RPMI7951 (cell line): ENCODE measurements at regions not wholly inside any gene's neighbourhood (a gene's known extent, or its start where the extent isn't known, plus 50 kb on each side); places are given as distances from the start of the nearest gene placed in this dataset.
A peak's percentile ranks its signal among the peaks of the same experiment; 100 is the strongest.
"Not testable (repeated sequence)": the region's sequence is repeated elsewhere in the genome, so short reads cannot be mapped to it uniquely, and the experiment has no call there.

Experiments used
- DNase-seq: peaks from one replicate; pipeline ENCODE4 v3.0.0-alpha.2; 2012; ENCODE audit warnings: low read depth

GRCh38 chr4:156545003-156545785 is 426.4 kb downstream of the PDGFC start:
- no peak for DNase-seq

DNA sequence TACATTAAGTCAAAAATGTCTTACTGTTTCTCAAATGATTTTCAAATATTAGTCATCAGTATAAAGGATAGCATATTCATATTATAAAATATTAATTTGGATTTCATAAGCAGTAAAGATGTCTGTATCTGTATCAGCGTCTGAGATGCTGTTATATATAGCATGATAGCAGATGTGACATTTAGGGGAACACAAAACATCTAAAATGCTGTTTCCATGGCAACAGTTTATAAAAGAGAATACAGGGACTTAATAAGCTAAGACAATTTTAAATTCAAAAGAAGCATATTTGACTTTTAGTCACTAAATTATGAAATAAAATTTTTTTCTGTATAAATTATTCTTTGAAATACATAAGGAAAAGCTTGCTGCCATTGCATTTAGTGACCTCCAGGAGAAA is 432.2 kb downstream of the PDGFC start:
- no peak for DNase-seq

GRCh38 chr4:156538651-156539257 is 432.8 kb downstream of the PDGFC start:
- no peak for DNase-seq

- no peak for DNase-seq
Observed at GRCh38 chr4:156538210-156538609, 433.4 kb downstream of the PDGFC start.

- DNase-seq: no peak
Observed at GRCh38 chr4:156537286-156537685, 434.3 kb downstream of the PDGFC start.

DNA sequence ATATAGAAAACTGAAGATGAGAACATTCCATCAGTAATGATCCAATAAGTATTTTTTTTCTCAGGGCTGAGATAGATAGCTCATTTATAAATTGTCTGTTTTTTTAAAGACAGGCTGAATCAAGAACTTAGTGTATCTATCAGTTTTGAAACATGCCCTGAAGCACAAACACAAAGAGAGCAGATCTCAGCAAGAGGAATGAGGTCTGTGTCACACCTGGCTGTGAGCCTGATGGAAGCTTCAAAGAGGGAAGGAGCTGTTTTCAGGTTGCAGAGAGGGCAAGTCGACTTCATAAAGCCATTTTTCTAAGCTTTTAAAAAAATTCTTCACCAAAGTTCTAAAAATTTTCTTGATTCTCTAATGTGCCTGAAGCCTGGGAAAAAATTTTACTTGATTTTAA is 434.9 kb downstream of the PDGFC start:
- peak; percentile 52 for DNase-seq

- no peak for DNase-seq
Observed at GRCh38 chr4:156534205-156534604, 437.4 kb downstream of the PDGFC start.

GRCh38 chr4:156528216-156528615 is 443.4 kb downstream of the PDGFC start:
- no peak for DNase-seq

- no peak for DNase-seq
Observed at GRCh38 chr4:156527237-156527993, 444.2 kb downstream of the PDGFC start.

- no peak for DNase-seq
Observed at GRCh38 chr4:156523991-156524390, 447.6 kb downstream of the PDGFC start.

DNA sequence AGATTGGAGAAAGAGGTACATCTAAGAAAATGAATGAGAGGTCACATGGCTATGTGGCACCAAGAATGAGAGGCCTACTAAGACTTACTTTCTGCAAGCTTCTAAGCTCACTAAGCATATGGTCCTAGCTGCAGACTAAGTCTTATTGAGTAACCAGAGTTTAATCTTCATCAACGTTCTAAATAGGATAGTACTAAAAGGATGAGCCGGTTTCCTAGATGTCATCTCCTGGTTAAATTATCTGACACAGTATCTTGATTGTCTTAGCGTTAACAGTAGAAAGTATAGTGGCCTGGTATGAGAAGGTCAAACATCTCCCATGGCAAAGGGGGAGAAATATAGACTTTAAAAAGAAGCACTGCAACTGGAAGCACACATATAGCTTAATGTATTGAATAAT is 448.1 kb downstream of the PDGFC start:
- DNase-seq: no peak

- DNase-seq: no peak
Observed at GRCh38 chr4:156521631-156522030, 450.0 kb downstream of the PDGFC start.

DNA sequence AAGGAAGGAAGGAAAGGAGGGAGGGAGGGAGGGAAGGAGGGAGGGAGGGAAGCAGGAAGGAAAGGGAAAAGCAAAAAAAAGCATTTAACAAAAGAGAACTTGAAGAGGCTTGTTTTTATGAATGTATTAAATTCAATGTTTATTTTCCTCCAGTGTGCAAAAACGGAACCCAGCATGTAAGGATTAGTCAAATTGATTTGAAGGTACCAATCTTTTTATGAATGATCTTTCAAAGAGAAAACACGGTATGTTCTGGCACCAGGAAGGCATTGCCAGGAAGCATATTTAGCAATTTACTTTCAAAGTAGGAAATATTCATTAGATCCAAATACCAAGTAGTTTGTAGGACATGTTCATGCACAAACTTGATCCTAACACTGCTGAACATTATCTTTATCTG is 453.6 kb downstream of the PDGFC start:
- no peak for DNase-seq

GRCh38 chr4:156517546-156517945 is 454.1 kb downstream of the PDGFC start:
- no peak for DNase-seq

DNA sequence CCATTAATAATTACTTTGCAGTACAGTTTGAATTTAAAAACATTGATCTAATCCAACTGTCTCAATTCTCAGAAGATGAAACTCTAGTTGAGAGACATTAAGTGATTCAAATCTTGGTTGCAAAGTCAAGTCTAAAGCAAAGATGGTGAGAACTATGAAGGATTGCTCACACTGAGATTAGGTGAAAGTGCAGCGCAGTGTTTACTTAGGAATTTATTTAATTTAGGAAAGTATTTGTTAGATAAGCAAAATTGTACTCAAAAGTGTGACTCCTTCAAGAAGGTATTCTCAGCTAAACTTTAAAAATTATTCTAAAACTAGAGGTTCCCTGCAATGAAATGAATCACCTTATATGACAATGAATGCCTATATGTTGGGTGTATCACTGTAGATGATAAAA is 454.9 kb downstream of the PDGFC start:
- DNase-seq: no peak

- DNase-seq: no peak
Observed at GRCh38 chr4:156515295-156515694, 456.3 kb downstream of the PDGFC start.

DNA sequence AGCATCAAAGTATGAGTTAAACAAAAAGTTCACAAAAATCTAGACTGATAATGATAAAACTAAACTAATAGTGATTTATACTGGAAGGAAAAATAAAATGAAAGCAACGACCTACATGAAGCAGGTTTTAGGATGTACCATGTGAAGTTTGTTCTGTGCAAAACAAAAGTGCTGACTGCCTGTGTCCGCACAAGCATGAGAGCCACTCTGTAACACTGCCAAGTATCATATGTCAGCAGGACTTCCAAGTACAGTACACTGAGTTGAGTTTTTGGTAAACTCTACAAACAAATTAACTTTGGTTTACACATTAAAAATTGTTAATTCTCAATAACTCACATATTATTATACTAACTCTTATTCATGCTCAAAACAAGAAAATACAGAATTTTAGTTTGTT is 459.0 kb downstream of the PDGFC start:
- peak; percentile 13 for DNase-seq

DNA sequence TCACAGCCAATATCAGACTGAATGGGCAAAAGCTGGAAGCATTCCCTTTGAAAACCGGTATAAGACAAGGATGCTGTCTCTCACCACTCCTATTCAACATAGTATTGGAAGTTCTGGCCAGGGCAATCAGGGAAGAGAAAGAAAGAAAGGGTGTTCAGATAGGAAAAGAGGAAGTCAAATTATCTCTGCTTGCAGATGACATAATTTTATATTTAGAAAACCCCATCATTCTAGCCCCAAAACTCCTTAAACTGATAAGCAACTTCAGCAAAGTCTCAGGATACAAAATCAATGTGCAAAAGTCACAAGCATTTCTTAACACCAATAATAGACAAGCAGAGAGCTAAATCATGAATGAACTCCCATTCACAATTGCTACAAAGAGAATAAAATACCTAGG is 461.7 kb downstream of the PDGFC start:
- not testable (repeated sequence) for DNase-seq

- DNase-seq: peak; percentile 88
Observed at GRCh38 chr4:156505341-156505955, 466.2 kb downstream of the PDGFC start.

- DNase-seq: no peak
Observed at GRCh38 chr4:156503119-156503518, 468.5 kb downstream of the PDGFC start.

DNA sequence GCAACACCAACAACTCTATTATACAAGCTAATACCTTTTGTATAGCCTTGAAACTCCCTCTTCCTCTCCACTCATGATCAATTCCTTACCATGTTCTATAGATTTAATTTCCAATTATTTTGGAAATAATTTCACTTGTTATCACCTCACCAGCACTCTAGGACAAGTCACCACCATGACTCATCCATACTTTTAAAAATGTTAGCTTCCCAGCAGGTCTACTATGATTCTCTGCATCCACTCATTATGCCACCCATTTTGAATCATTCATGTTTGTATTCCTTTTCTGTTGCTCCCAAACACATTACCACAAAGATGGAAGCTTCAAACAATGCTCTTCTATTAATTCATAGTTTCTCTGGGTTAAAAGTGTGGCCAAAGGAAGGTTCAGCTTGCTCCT is 469.6 kb downstream of the PDGFC start:
- no peak for DNase-seq

DNA sequence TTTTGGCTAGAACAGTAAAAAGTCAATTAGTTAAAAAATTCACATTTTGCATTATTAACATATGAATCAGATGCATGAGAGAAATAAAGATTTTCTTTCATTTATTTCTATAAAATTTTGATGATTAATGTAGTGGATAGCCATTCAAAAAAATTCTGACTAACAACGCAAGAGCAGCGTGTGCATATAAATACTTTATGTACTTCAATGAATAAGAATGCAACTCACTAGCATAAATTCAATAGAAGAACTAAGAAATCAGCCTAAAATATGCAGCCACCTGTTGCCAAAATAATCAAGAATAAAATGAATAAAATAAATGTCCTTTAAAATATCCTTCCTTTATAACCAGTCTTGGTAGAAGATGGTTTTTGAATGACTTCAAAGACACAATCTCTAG is 471.9 kb downstream of the PDGFC start:
- DNase-seq: no peak
